ENCODE measurements at regions not wholly inside any gene's neighbourhood (a gene's known extent, or its start where the extent isn't known, plus 50 kb on each side); places are given as distances from the start of the nearest gene placed in this dataset.

- H3K9me3 Mint-ChIP-seq (ENCODE audit: low read depth), result no peaks in the 10 kb centered on the region
- no peaks in the 10 kb centered on the region for H3K27me3 Mint-ChIP-seq
- no peaks in the 10 kb centered on the region for H3K36me3 Mint-ChIP-seq (ENCODE audit: insufficient read depth)
- H3K27ac Mint-ChIP-seq, result no peak overlapping the region
- H3K4me1 Mint-ChIP-seq (ENCODE audit: low read depth), result no peaks in the 10 kb centered on the region
- no peak for DNase-seq (ENCODE audit: low spot score, unreplicated experiment)
- no peak for TF ChIP-seq CTCF (IDR thresholded peaks at IDR 0.05; ENCODE audit: unreplicated experiment)
- H3K4me3 Mint-ChIP-seq (ENCODE audit: low read depth), result no peak overlapping the region
Measured at GRCh38 chr7:45482451-45482850, 91.7 kb upstream of the ADCY1 start.

- DNase-seq (ENCODE audit: low spot score, unreplicated experiment), result no peak
- TF ChIP-seq CTCF (IDR thresholded peaks at IDR 0.05; ENCODE audit: unreplicated experiment), result no peak
- H3K27ac Mint-ChIP-seq, result no peak overlapping the region
- H3K4me3 Mint-ChIP-seq (ENCODE audit: low read depth), result no peak overlapping the region
- H3K9me3 Mint-ChIP-seq (ENCODE audit: low read depth), result no peaks in the 10 kb centered on the region
- H3K36me3 Mint-ChIP-seq (ENCODE audit: insufficient read depth), result no peaks in the 10 kb centered on the region
- H3K4me1 Mint-ChIP-seq (ENCODE audit: low read depth), result peaks cover 3% of the 10 kb centered on the region
- H3K27me3 Mint-ChIP-seq, result no peaks in the 10 kb centered on the region
Measured at GRCh38 chr7:45484094-45484493, 90.1 kb upstream of the ADCY1 start.

DNA sequence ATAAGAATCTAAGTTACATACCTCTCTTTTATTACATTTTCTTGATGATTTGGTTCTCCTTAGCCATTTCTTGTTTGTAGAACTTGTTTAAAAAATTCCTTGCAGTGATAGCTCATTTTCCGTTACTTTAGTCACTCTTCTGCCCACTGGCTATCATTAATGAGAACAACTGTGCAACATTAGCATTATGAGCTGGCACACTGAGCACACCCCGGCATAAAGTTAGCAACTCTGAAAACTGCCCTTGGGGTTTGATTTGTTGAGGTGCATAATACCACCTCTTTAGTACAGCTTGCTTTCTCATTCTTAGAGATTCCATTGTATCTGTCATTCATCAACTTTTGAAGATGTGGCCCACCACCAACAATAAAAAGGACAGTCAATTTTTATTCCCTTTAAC is 87.6 kb upstream of the ADCY1 start:
- H3K4me1 Mint-ChIP-seq (ENCODE audit: low read depth), result peaks cover 3% of the 10 kb centered on the region
- no peak overlapping the region for H3K4me3 Mint-ChIP-seq (ENCODE audit: low read depth)
- H3K9me3 Mint-ChIP-seq (ENCODE audit: low read depth), result peaks cover 4% of the 10 kb centered on the region
- H3K27me3 Mint-ChIP-seq, result no peaks in the 10 kb centered on the region
- DNase-seq (ENCODE audit: low spot score, unreplicated experiment), result no peak
- no peaks in the 10 kb centered on the region for H3K36me3 Mint-ChIP-seq (ENCODE audit: insufficient read depth)
- TF ChIP-seq CTCF (IDR thresholded peaks at IDR 0.05; ENCODE audit: unreplicated experiment), result no peak
- H3K27ac Mint-ChIP-seq, result no peak overlapping the region

GRCh38 chr7:45494885-45495284 is 79.3 kb upstream of the ADCY1 start:
- DNase-seq (ENCODE audit: low spot score, unreplicated experiment), result no peak
- H3K36me3 Mint-ChIP-seq (ENCODE audit: insufficient read depth), result no peaks in the 10 kb centered on the region
- H3K27me3 Mint-ChIP-seq, result peaks cover 3% of the 10 kb centered on the region
- H3K27ac Mint-ChIP-seq, result no peak overlapping the region
- no peak for TF ChIP-seq CTCF (IDR thresholded peaks at IDR 0.05; ENCODE audit: unreplicated experiment)
- no peaks in the 10 kb centered on the region for H3K4me1 Mint-ChIP-seq (ENCODE audit: low read depth)
- no peak overlapping the region for H3K4me3 Mint-ChIP-seq (ENCODE audit: low read depth)
- H3K9me3 Mint-ChIP-seq (ENCODE audit: low read depth), result peaks cover 11% of the 10 kb centered on the region

DNA sequence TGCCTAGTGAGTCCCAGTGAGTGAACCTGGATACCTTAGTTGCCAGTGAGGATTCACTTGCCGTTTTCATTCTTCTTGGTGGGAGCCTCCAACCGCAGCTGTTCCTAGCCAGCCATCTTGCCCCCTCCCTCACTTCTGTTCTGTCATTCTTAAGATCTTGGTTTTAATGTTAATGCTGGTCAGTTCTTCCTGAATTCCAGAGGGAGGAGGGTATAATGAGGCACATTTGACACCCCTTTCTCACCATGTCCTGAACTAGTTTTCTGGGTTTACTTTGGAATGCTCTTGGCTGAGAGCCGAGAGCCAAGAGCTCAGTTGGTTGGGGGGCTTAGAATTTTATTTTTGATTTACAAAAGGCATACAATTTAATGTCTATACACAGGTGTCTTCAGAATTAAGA is 78.5 kb upstream of the ADCY1 start:
- no peaks in the 10 kb centered on the region for H3K36me3 Mint-ChIP-seq (ENCODE audit: insufficient read depth)

More for the DNA sequence above, 78.5 kb upstream of the ADCY1 start:
- H3K9me3 Mint-ChIP-seq (ENCODE audit: low read depth), result peaks cover 11% of the 10 kb centered on the region
- no peak overlapping the region for H3K4me3 Mint-ChIP-seq (ENCODE audit: low read depth)
- H3K27ac Mint-ChIP-seq, result no peak overlapping the region
- no peak for DNase-seq (ENCODE audit: low spot score, unreplicated experiment)
- no peak for TF ChIP-seq CTCF (IDR thresholded peaks at IDR 0.05; ENCODE audit: unreplicated experiment)
- peaks cover 3% of the 10 kb centered on the region for H3K27me3 Mint-ChIP-seq
- no peaks in the 10 kb centered on the region for H3K4me1 Mint-ChIP-seq (ENCODE audit: low read depth)
